ENCODE measurements at regions not wholly inside any gene's neighbourhood (a gene's known extent, or its start where the extent isn't known, plus 50 kb on each side); places are given as distances from the start of the nearest gene placed in this dataset.
A peak's percentile ranks its signal among the peaks of the same experiment; 100 is the strongest.

GRCh38 chr4:82231806-82232205 is 142.0 kb downstream of the HNRNPD start:
- no peak overlapping the region for H2AK5ac ChIP-seq (ENCODE audit: low read length, severe bottlenecking)

GRCh38 chr4:82230306-82230705 is 143.5 kb downstream of the HNRNPD start:
- no peaks in the 10 kb centered on the region for H3K36me3 ChIP-seq (ENCODE audit: control insufficient read depth in 1 of 2, insufficient read depth in 2 of 2, low read depth in 1 of 2, low read length in 2 of 2)
- H2AK5ac ChIP-seq (ENCODE audit: low read length, severe bottlenecking) = no peak overlapping the region
- WGBS = 83% methylated on average over 1 of the region's 4 CpGs

More at GRCh38 chr4:82231806-82232205, 142.0 kb downstream of the HNRNPD start:
- peaks cover 0 to 10% of the 10 kb centered on the region in 2 experiments for H3K27me3 ChIP-seq (ENCODE audit: control insufficient read depth in 1 of 2, insufficient read depth in 1 of 2, low read length in 2 of 2)
- no peak overlapping the region for H2AFZ ChIP-seq (ENCODE audit: low read depth, low read length)
- H3K4me3 ChIP-seq (ENCODE audit: insufficient read depth in 1 of 2, low read depth in 1 of 2, low read length in 2 of 2) = no peak overlapping the region
- H3K36me3 ChIP-seq (ENCODE audit: control insufficient read depth in 1 of 2, insufficient read depth in 2 of 2, low read depth in 1 of 2, low read length in 2 of 2) = no peaks in the 10 kb centered on the region
- H3K4me2 ChIP-seq (ENCODE audit: low read length, poor library complexity, severe bottlenecking) = no peak overlapping the region
- no peaks in the 10 kb centered on the region for H3K9me3 ChIP-seq (ENCODE audit: control insufficient read depth, low read length)
- H2BK15ac ChIP-seq (ENCODE audit: low read depth, poor library complexity, severe bottlenecking) = no peak overlapping the region
- H3K14ac ChIP-seq (ENCODE audit: low read length in 2 of 2) = no peak overlapping the region
- no peak overlapping the region for H3K23ac ChIP-seq (ENCODE audit: low read length in 2 of 2)
- no peak for DNase-seq
- no peak overlapping the region for H2BK12ac ChIP-seq (ENCODE audit: low read length in 2 of 2)
- no peaks in the 10 kb centered on the region for H3K4me1 ChIP-seq (ENCODE audit: control insufficient read depth, insufficient read depth, low read depth, low read length)
- H4K8ac ChIP-seq (ENCODE audit: low read length) = no peak overlapping the region
- no peaks in the 10 kb centered on the region for H3K79me1 ChIP-seq (replicated peaks; ENCODE audit: low read length, poor library complexity, severe bottlenecking)
- no peak overlapping the region for H2BK120ac ChIP-seq (ENCODE audit: low read depth, low read length)
- no peak overlapping the region for H3K18ac ChIP-seq (ENCODE audit: low read depth in 1 of 2, low read length in 2 of 2)
- H3K9ac ChIP-seq (ENCODE audit: low read length) = no peak overlapping the region
- H3K27ac ChIP-seq (ENCODE audit: low read length, poor library complexity, severe bottlenecking) = no peak overlapping the region
- no peak overlapping the region for H3K4ac ChIP-seq (ENCODE audit: low read depth in 1 of 2, low read length in 2 of 2)
- no peak overlapping the region for H2BK5ac ChIP-seq (ENCODE audit: low read depth, low read length, poor library complexity, severe bottlenecking)
- no peak overlapping the region for H4K91ac ChIP-seq (ENCODE audit: low read length)

GRCh38 chr4:82225030-82225429 is 148.8 kb downstream of the HNRNPD start:
- no peak overlapping the region for H3K4me3 ChIP-seq (ENCODE audit: insufficient read depth in 1 of 2, low read depth in 1 of 2, low read length in 2 of 2)
- H3K4me1 ChIP-seq (ENCODE audit: control insufficient read depth, insufficient read depth, low read depth, low read length) = no peaks in the 10 kb centered on the region
- H2AFZ ChIP-seq (ENCODE audit: low read depth, low read length) = no peak overlapping the region
- peaks cover 4 to 5% of the 10 kb centered on the region in 2 experiments for H3K27me3 ChIP-seq (ENCODE audit: control insufficient read depth in 1 of 2, insufficient read depth in 1 of 2, low read length in 2 of 2)
- no peaks in the 10 kb centered on the region for H3K79me1 ChIP-seq (replicated peaks; ENCODE audit: low read length, poor library complexity, severe bottlenecking)
- no peak overlapping the region for H3K4me2 ChIP-seq (ENCODE audit: low read length, poor library complexity, severe bottlenecking)
- H2AK5ac ChIP-seq (ENCODE audit: low read length, severe bottlenecking) = no peak overlapping the region
- H3K23ac ChIP-seq (ENCODE audit: low read length in 2 of 2) = no peak overlapping the region
- H2BK120ac ChIP-seq (ENCODE audit: low read depth, low read length) = no peak overlapping the region
- H2BK15ac ChIP-seq (ENCODE audit: low read depth, poor library complexity, severe bottlenecking) = no peak overlapping the region
- no peaks in the 10 kb centered on the region for H3K36me3 ChIP-seq (ENCODE audit: control insufficient read depth in 1 of 2, insufficient read depth in 2 of 2, low read depth in 1 of 2, low read length in 2 of 2)
- H3K4ac ChIP-seq (ENCODE audit: low read depth in 1 of 2, low read length in 2 of 2) = no peak overlapping the region
- no peak overlapping the region for H3K27ac ChIP-seq (ENCODE audit: low read length, poor library complexity, severe bottlenecking)
- H3K9me3 ChIP-seq (ENCODE audit: control insufficient read depth, low read length) = no peaks in the 10 kb centered on the region
- H3K18ac ChIP-seq (ENCODE audit: low read depth in 1 of 2, low read length in 2 of 2) = no peak overlapping the region
- H2BK5ac ChIP-seq (ENCODE audit: low read depth, low read length, poor library complexity, severe bottlenecking) = no peak overlapping the region
- H4K8ac ChIP-seq (ENCODE audit: low read length) = no peak overlapping the region
- H2BK12ac ChIP-seq (ENCODE audit: low read length in 2 of 2) = no peak overlapping the region
- no peak overlapping the region for H4K91ac ChIP-seq (ENCODE audit: low read length)
- H3K14ac ChIP-seq (ENCODE audit: low read length in 2 of 2) = no peak overlapping the region
- no peak overlapping the region for H3K9ac ChIP-seq (ENCODE audit: low read length)
- DNase-seq = no peak
- WGBS = 65% methylated on average over 2 of the region's 2 CpGs

More at GRCh38 chr4:82230306-82230705, 143.5 kb downstream of the HNRNPD start:
- Histone ChIP-seq H2AFZ (ENCODE audit: low read depth, low read length) (no peak overlapping the region), H3K27ac (ENCODE audit: low read length, poor library complexity, severe bottlenecking) (no peak overlapping the region), H4K8ac (ENCODE audit: low read length) (no peak overlapping the region), H3K4ac (ENCODE audit: low read depth in 1 of 2, low read length in 2 of 2) (no peak overlapping the region), H3K4me3 (ENCODE audit: insufficient read depth in 1 of 2, low read depth in 1 of 2, low read length in 2 of 2) (no peak overlapping the region), H3K23ac (ENCODE audit: low read length in 2 of 2) (no peak overlapping the region), H3K9ac (ENCODE audit: low read length) (no peak overlapping the region), H3K27me3 (ENCODE audit: control insufficient read depth in 1 of 2, insufficient read depth in 1 of 2, low read length in 2 of 2) (peaks cover 0 to 10% of the 10 kb centered on the region in 2 experiments), H2BK120ac (ENCODE audit: low read depth, low read length) (no peak overlapping the region), H4K91ac (ENCODE audit: low read length) (no peak overlapping the region), H3K9me3 (ENCODE audit: control insufficient read depth, low read length) (no peaks in the 10 kb centered on the region), H3K14ac (ENCODE audit: low read length in 2 of 2) (no peak overlapping the region), H2BK5ac (ENCODE audit: low read depth, low read length, poor library complexity, severe bottlenecking) (no peak overlapping the region), H3K79me1 (replicated peaks; ENCODE audit: low read length, poor library complexity, severe bottlenecking) (no peaks in the 10 kb centered on the region), H3K4me1 (ENCODE audit: control insufficient read depth, insufficient read depth, low read depth, low read length) (no peaks in the 10 kb centered on the region), H3K4me2 (ENCODE audit: low read length, poor library complexity, severe bottlenecking) (no peak overlapping the region), H2BK12ac (ENCODE audit: low read length in 2 of 2) (no peak overlapping the region), H3K18ac (ENCODE audit: low read depth in 1 of 2, low read length in 2 of 2) (no peak overlapping the region), H2BK15ac (ENCODE audit: low read depth, poor library complexity, severe bottlenecking) (no peak overlapping the region)
- DNase-seq = no peak

GRCh38 chr4:82223715-82224114 is 150.1 kb downstream of the HNRNPD start:
- H2BK15ac ChIP-seq (ENCODE audit: low read depth, poor library complexity, severe bottlenecking) = no peak overlapping the region
- WGBS = 11% methylated on average over 4 of the region's 4 CpGs
- no peak overlapping the region for H2AK5ac ChIP-seq (ENCODE audit: low read length, severe bottlenecking)
- no peaks in the 10 kb centered on the region for H3K4me1 ChIP-seq (ENCODE audit: control insufficient read depth, insufficient read depth, low read depth, low read length)
- no peaks in the 10 kb centered on the region for H3K79me1 ChIP-seq (replicated peaks; ENCODE audit: low read length, poor library complexity, severe bottlenecking)
- H3K18ac ChIP-seq (ENCODE audit: low read depth in 1 of 2, low read length in 2 of 2) = no peak overlapping the region
- no peak for DNase-seq
- H3K4ac ChIP-seq (ENCODE audit: low read depth in 1 of 2, low read length in 2 of 2) = no peak overlapping the region
- no peak overlapping the region for H3K4me2 ChIP-seq (ENCODE audit: low read length, poor library complexity, severe bottlenecking)
- H2BK5ac ChIP-seq (ENCODE audit: low read depth, low read length, poor library complexity, severe bottlenecking) = no peak overlapping the region
- H2BK120ac ChIP-seq (ENCODE audit: low read depth, low read length) = no peak overlapping the region
- H3K14ac ChIP-seq (ENCODE audit: low read length in 2 of 2) = no peak overlapping the region
- H4K8ac ChIP-seq (ENCODE audit: low read length) = no peak overlapping the region
- no peak overlapping the region for H2AFZ ChIP-seq (ENCODE audit: low read depth, low read length)
- no peak overlapping the region for H3K9ac ChIP-seq (ENCODE audit: low read length)
- H2BK12ac ChIP-seq (ENCODE audit: low read length in 2 of 2) = no peak overlapping the region
- H4K91ac ChIP-seq (ENCODE audit: low read length) = no peak overlapping the region
- H3K23ac ChIP-seq (ENCODE audit: low read length in 2 of 2) = peak overlapping the region in 1 of 2 experiments; percentile 40
- H3K27ac ChIP-seq (ENCODE audit: low read length, poor library complexity, severe bottlenecking) = no peak overlapping the region
- no peaks in the 10 kb centered on the region for H3K9me3 ChIP-seq (ENCODE audit: control insufficient read depth, low read length)
- peaks cover 4 to 5% of the 10 kb centered on the region in 2 experiments for H3K27me3 ChIP-seq (ENCODE audit: control insufficient read depth in 1 of 2, insufficient read depth in 1 of 2, low read length in 2 of 2)
- H3K4me3 ChIP-seq (ENCODE audit: insufficient read depth in 1 of 2, low read depth in 1 of 2, low read length in 2 of 2) = no peak overlapping the region
- no peaks in the 10 kb centered on the region for H3K36me3 ChIP-seq (ENCODE audit: control insufficient read depth in 1 of 2, insufficient read depth in 2 of 2, low read depth in 1 of 2, low read length in 2 of 2)

All from mesenchymal stem cell (in vitro differentiated cells and primary cell).